DMS153 (cell line): ENCODE measurements at regions not wholly inside any gene's neighbourhood (a gene's known extent, or its start where the extent isn't known, plus 50 kb on each side); places are given as distances from the start of the nearest gene placed in this dataset.
"Not testable (repeated sequence)": the region's sequence is repeated elsewhere in the genome, so short reads cannot be mapped to it uniquely, and the experiment has no call there.

Experiments
- DNase-seq: peaks from one replicate; lab custom pipeline; 2025; lab: John Stamatoyannopoulos, UW

DNA sequence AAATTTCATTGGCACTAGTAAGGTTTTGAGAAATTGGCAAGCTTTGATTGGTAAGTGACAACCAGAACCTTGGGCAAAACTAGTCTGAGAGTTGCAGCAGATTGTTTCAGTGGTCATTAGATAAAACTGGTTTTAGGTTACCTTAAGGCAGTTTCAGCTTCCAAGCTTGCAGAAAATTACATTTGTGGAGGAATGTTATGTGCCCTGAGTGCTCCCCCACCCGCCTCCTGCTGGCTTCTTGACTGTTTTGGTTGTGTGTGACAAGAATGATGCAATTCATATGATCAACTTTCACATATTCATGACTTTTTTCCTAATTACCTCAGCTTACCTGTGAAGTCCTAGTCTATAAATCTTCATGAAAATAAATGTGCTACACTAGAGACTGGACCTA lies 599.5 kb upstream of the ZNF804A start:
- no peak for DNase-seq

GRCh38 chr2:184004289-184004947 lies 593.9 kb upstream of the ZNF804A start:
- DNase-seq: no peak

GRCh38 chr2:184004948-184005672 lies 593.2 kb upstream of the ZNF804A start:
- DNase-seq: no peak

GRCh38 chr2:184006998-184007397 lies 591.3 kb upstream of the ZNF804A start:
- DNase-seq: peak; percentile 70

DNA sequence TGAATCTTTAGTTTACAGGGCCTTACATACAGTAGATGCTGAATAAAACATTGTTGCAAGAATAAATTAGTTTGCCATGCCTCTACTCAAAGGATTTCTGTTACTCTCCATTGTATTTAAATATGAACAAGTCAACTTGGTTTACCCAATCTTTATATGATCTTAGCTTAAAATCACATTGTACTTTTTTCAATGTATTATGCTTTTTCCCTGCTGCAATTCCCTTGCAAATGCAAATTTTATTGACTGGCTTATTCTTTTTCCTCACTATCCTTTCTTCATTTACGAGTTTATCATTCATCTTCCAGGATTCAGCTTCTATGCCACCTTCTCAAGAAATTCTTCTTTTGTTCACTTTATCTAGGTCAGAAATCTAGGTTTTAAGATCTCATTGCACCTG lies 571.4 kb upstream of the ZNF804A start:
- DNase-seq: no peak

DNA sequence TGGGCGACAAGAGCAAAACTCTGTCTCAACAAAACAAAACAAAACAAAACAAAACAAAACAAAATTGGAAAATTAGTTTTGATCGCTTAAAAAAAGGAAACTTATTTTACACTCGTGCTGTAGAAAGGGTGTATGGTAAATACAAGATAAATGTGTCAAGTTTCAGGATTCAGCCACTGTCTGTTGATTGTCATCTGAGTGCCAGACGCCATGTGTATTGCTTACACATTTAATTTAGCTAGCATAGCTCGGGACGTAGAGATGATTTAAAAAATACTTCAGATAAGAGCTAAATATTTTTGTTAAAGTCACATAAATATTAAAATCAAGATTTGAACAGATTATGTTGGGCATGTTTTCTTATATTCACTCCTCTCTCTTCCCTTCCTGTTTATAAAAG lies 568.1 kb upstream of the ZNF804A start:
- DNase-seq: no peak

DNA sequence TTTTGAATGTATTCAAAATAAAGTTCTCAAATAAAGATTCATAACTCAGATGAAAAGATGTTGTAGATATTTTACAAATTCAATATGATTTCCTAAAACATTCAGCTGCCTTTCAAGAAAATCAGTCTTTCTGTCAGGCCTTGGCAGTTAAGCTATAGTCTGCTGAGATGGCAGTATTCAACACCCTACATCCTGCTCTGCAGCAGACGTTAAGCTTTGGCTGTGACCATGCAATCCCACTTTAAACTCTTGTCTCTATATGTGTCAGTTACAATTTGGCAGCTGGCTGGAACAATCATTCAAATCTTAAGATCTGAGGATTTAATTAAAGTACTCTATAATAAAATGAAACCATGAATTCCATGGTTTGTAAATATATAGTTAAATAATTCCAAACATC lies 567.3 kb upstream of the ZNF804A start:
- DNase-seq: peak; percentile 6

GRCh38 chr2:184031402-184032147 lies 566.8 kb upstream of the ZNF804A start:
- DNase-seq: no peak

GRCh38 chr2:184032983-184033382 lies 565.3 kb upstream of the ZNF804A start:
- DNase-seq: no peak

DNA sequence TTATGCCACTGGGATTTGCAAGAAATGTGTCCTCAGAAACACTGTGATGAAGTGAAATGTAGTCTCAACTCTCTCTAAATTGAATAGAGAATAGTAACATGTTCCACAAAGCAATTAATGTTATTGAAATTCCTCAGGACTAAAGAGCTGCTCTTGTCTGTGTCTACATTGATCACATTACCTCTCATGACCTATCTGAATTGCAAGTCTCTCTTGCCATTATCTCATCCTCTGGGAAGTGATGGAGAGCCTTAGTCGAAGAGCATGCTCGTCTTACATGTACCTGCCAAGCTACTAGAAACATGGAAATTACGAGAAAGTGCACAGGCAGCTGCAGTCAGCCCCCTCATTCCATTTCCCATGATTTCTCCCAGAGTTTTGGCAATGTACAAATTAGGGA lies 561.1 kb upstream of the ZNF804A start:
- no peak for DNase-seq

DNA sequence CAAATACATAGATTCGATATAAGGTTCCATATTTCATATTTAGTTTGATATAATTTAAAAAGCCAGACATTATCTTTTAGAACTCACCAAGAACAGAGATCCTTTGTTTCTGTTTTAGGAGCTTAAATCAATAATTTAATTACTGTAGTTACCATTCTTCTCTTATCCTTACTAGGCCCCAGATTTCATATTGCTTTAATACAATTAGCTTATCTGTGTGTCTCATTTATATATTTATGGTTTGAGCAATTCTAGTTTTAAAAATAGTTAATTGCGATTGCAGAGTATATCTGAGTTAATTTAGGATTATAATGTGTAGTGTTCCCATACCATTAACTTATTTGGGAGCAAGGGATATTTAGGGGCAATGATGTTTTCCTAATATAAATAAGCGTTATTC lies 558.8 kb upstream of the ZNF804A start:
- no peak for DNase-seq

GRCh38 chr2:184040230-184040629 lies 558.1 kb upstream of the ZNF804A start:
- DNase-seq: no peak

- no peak for DNase-seq
These were observed 557.3 kb upstream of the ZNF804A start for GRCh38 chr2:184041077-184041476.

DNA sequence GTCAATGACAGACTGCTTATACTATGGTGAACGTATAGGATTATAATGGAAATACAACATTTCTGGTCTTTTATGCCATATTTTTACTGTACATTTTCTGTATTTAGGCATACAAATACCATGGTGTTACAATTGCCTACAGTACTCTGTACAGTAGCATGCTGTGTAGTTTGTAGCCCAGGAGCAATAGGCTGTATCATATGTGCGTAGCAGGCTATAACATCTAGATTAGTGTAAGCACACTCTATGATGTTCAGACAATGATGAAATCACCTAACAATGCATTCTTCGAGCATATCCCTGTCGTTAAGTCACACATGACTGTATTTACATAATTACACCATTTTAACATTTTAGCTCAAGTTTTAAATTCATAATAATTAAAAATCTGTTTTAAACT lies 556.6 kb upstream of the ZNF804A start:
- DNase-seq: no peak

DNA sequence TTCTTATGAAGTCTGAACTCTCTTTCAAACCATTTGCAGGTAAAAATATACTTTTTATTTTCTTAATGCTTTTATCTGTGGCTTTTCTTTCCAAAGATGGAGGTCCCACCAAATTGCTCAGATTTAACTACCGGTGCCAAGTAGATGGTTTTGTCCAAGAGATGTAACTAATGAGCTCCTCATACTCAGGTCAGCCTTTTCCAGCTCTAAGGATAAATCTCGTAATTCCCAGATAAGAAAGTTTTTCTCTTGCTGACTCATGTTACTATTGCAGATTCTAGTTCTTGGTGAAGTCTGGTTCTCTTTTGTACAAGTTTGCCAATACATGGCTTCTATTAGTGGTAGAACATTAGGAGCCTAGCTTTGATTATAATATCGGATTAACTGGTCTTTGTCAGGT lies 550.8 kb upstream of the ZNF804A start:
- no peak for DNase-seq

- DNase-seq: no peak
These were observed 548.8 kb upstream of the ZNF804A start for GRCh38 chr2:184049566-184049965.

DNA sequence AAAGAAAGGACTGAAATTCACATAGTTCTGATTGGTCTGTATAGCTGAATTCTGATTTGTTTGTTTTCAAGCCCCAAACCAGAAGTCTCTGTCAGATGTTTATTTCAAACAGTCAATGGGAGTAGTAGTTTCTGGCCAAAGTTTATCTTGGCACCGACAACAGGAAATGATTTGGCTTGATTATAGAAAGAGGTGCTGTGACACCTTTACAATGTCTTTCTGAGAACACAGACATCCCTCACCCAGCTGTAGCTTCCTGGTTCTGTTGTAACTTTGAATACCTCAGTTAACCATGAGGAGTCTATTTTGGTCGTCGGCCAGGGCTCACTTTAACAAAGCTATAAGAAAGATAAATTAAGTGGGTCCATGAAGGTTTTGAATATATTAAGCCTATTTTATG lies 545.0 kb upstream of the ZNF804A start:
- peak; percentile 96 for DNase-seq

- not testable (repeated sequence) for DNase-seq
These were observed 543.9 kb upstream of the ZNF804A start for GRCh38 chr2:184054419-184054818.

DNA sequence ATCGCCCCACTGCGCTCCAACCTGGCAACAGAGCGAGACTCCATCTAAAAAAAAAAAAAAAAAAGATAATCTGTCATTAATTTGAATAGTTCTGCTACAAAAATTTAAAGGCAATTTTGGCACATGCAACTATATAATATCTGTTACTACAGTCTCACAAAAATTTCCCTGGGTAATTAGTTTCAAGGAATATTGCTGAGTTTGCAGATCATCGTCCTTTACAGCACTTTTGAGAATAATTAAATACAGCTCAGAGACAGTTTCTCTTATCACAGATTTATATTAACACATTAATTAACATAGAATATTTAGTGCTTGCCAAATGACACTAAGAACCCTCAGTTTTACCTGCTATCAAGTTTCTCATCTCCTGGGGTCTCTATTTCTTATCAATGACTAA lies 540.4 kb upstream of the ZNF804A start:
- no peak for DNase-seq

- DNase-seq: not testable (repeated sequence)
These were observed 538.1 kb upstream of the ZNF804A start for GRCh38 chr2:184060268-184060667.

DNA sequence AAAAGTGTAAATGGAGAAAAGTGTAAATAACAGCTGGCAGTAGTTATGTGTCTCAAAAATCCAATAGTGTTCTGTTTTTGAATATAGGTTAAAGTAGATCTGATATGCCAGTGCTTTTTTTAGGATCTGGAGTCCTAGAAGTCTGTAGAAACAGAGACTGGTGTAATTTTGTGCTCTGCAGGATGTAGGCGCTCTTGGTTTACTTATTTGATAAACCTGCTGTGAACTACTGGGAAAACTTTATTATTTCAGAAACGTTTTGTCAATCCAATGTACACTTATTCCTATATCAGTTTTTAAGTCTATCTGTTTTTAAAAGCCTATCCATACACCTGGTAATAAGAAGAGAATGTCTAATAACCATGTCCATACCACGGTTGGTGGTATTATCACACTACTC lies 530.8 kb upstream of the ZNF804A start:
- no peak for DNase-seq

DNA sequence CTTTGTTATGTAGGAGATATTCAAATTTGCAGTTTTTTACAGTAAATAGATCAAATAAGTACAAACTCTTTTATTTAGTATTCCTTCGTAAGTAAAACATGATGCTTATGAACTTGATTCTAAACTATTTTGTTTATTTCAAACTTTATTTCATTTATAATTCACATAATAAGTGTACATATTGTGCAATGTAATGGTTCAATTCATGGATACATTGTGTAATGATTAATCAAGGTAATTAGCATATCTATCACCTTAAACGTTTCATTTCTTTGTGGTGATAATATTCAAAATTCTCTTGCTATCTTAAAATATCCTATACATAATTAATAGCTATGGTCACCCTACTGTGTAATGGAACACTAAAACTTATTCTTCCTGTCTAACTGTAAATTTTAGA lies 525.9 kb upstream of the ZNF804A start:
- DNase-seq: no peak

- no peak for DNase-seq
These were observed 519.8 kb upstream of the ZNF804A start for GRCh38 chr2:184078496-184078895.
